AG10803 (cell line): ENCODE measurements at regions not wholly inside any gene's neighbourhood (a gene's known extent, or its start where the extent isn't known, plus 50 kb on each side); places are given as distances from the start of the nearest gene placed in this dataset.

ENCODE experiments used
- DNase-seq: peaks from one replicate; pipeline ENCODE4 v3.0.0; 2010; ENCODE audit warnings: low read depth
- H3K4me3 ChIP-seq: 2 replicates; pipeline ENCODE4 v1.5.1; 2011; ENCODE audit warnings: mild to moderate bottlenecking, low read length, control low read depth
- TF ChIP-seq, protein P1 (sequence below): conservative IDR thresholded peaks from 2 replicates; pipeline ENCODE4 v1.5.1; 2011; ENCODE audit warnings: mild to moderate bottlenecking, low read length, control low read depth, inconsistent platforms

GRCh38 chr20:56715309-56715708 lies 86.2 kb downstream of the TFAP2C start:
- TF ChIP-seq, protein P1, sequence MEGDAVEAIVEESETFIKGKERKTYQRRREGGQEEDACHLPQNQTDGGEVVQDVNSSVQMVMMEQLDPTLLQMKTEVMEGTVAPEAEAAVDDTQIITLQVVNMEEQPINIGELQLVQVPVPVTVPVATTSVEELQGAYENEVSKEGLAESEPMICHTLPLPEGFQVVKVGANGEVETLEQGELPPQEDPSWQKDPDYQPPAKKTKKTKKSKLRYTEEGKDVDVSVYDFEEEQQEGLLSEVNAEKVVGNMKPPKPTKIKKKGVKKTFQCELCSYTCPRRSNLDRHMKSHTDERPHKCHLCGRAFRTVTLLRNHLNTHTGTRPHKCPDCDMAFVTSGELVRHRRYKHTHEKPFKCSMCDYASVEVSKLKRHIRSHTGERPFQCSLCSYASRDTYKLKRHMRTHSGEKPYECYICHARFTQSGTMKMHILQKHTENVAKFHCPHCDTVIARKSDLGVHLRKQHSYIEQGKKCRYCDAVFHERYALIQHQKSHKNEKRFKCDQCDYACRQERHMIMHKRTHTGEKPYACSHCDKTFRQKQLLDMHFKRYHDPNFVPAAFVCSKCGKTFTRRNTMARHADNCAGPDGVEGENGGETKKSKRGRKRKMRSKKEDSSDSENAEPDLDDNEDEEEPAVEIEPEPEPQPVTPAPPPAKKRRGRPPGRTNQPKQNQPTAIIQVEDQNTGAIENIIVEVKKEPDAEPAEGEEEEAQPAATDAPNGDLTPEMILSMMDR, result no peak
- no peak for DNase-seq

DNA sequence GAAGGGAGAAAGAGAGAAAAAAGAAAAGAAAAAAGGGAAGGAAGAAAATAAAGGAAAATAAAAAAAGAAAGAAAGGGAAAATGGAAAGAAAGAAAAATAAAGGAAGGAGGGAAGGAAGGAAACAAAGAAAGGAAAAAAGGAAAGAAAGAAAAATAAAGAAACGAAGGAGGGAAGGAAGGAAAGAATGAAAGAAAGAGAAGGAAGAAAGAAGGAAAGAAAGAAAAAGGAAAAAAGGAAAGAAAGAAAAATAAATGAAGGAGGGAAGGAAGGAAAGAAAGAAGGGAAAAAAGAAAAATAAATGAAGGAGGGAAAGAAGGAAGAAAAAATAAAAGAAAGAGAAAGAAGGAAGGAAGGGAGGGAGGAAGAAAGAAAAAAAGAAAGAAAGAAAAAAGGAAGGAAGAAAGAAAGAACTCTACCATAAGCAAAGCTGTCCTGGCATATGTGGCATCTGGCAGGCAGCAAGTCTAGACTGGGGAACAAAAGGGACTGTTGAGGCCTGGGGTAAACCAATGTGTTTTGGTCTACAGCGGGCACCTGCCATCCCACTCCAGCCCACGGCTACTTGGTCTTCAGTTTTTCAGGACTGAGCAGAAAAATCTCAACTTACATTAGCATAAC lies 86.9 kb downstream of the TFAP2C start:
- H3K4me3 ChIP-seq, result no peak overlapping the region
- DNase-seq, result no peak
- TF ChIP-seq, protein P1, result no peak

More at GRCh38 chr20:56715309-56715708, 86.2 kb downstream of the TFAP2C start:
- H3K4me3 ChIP-seq, result no peak overlapping the region

DNA sequence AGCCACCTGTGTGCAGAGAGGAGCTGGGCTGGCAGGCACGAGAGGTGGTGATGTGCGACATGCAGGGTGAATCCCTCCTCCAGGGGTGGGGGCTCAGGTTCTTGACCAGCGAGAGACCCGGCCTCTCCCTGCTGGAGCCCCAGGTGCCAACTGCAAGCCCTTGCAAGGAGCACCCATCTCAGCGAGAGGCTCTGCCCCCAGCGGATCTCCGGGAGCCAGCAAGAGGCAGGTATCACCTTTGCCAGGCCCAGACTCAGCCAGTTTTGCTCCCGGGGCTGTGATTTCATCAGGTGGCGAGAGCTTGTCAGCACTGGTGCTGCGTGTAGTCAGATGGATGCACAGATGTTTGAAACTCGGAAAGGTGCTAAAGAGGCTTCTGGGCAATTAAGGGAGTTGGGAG lies 87.7 kb downstream of the TFAP2C start:
- no peak overlapping the region for H3K4me3 ChIP-seq
- TF ChIP-seq, protein P1, result no peak
- DNase-seq, result no peak

GRCh38 chr20:56718816-56719215 lies 89.7 kb downstream of the TFAP2C start:
- TF ChIP-seq, protein P1, result no peak
- DNase-seq, result no peak
- no peak overlapping the region for H3K4me3 ChIP-seq

GRCh38 chr20:56720620-56721213 lies 91.6 kb downstream of the TFAP2C start:
- no peak for DNase-seq
- H3K4me3 ChIP-seq, result no peak overlapping the region
- TF ChIP-seq, protein P1, result no peak

DNA sequence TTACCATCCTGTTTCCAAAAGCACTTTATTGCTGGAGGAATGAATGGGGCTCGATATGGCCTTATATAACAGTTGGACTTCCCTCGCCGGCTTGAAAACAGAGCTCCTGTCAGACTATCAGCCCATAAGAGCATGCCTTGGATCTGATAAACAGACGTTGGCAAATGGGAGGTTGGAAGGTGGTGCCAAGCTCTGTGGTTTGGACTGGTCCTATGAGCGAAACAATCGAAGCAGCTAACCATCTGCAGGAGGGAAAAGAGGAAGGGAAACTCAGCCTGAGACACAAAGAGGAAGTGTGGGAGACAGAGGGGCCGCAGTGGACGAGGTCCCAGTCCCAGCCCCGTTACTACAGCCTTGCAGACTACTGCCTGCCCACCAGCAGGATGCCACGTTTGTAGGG lies 92.9 kb downstream of the TFAP2C start:
- no peak overlapping the region for H3K4me3 ChIP-seq
- TF ChIP-seq, protein P1, result no peak
- peak; percentile 33 for DNase-seq

DNA sequence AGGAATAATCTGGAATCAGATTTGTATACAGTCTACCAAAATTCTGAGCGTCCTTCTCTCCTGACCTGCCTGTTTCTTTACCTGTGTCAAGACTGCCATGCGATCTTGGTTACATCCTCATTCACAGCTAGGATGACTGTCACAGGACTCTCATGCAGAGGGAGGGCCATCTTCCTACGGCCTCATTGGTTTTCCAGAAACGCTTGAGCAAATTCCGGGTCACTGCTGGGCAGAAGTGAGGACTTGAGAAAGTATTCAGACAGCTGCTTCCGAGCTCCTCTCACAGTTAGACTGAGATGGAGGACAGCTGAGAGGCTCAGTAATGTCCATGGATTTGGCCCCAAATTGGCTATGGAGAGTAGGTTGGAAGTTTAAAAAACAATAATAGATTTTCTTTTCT lies 94.2 kb downstream of the TFAP2C start:
- no peak overlapping the region for H3K4me3 ChIP-seq
- DNase-seq, result no peak
- TF ChIP-seq, protein P1, result no peak
